Transverse colon (tissue), 3 donors: ENCODE measurements at regions not wholly inside any gene's neighbourhood (a gene's known extent, or its start where the extent isn't known, plus 50 kb on each side); places are given as distances from the start of the nearest gene placed in this dataset.

Source experiments
- CTCF ChIP-seq, 5 experiments: fragments of 200-600 bp in 3 of 5; fragments of 450-650 bp in 2 of 5; sonication (generic) in 3 of 5; IDR thresholded peaks; 1 replicate in 2 of 5; 2 replicates in 3 of 5; pipeline ENCODE4 v1.5.1; 2016 to 2017; ENCODE audit warnings: antibody characterized with exemption in 5 of 5, inconsistent platforms in 3 of 5, mild to moderate bottlenecking in 2 of 5, moderate library complexity in 1 of 5
- POLR2A ChIP-seq: fragments of 450-650 bp; IDR thresholded peaks from one replicate; pipeline ENCODE4 v1.6.1; 2016; ENCODE audit warnings: antibody characterized with exemption, mild to moderate bottlenecking, moderate library complexity

GRCh38 chr2:215604606-215605005, 168.7 kb upstream of the FN1 start:
- no peak for TF ChIP-seq CTCF (IDR thresholded peaks at IDR 0.05)
- TF ChIP-seq POLR2A: no peak
